Neural cell (in vitro differentiated cells): ENCODE measurements at regions not wholly inside any gene's neighbourhood (a gene's known extent, or its start where the extent isn't known, plus 50 kb on each side); places are given as distances from the start of the nearest gene placed in this dataset.

Source experiments
- H2AFZ ChIP-seq: fragments of 200-600, 300-800 bp; sonication (generic), shearing (Covaris generic); 2 replicates; pipeline ENCODE4 v1.6.0; 2014; ENCODE audit warnings: low read depth, mild to moderate bottlenecking, antibody characterized with exemption, low read length, moderate library complexity
- H3F3A ChIP-seq: fragments of 200-600 bp; shearing (Covaris generic); 2 replicates; pipeline ENCODE4 v1.6.1; 2016; ENCODE audit warnings: mild to moderate bottlenecking, moderate library complexity, mixed read lengths, antibody characterized with exemption, low read length; ENCODE audit not compliant: insufficient read depth, poor library complexity, severe bottlenecking
- H3K27ac ChIP-seq: fragments of 200-600, 300-800 bp; sonication (generic), shearing (Covaris generic); 2 replicates; pipeline ENCODE4 v1.5.1; 2014; ENCODE audit warnings: mild to moderate bottlenecking, low read length, moderate library complexity
- H3K27me3 ChIP-seq: fragments of 300-800, 200-600 bp; sonication (generic), shearing (Covaris generic); 2 replicates; pipeline ENCODE4 v1.6.0; 2014; ENCODE audit warnings: mild to moderate bottlenecking, low read depth, low read length, moderate library complexity; ENCODE audit not compliant: insufficient read depth
- H3K36me3 ChIP-seq: fragments of 300-800, 200-600 bp; sonication (generic), shearing (Covaris generic); 2 replicates; pipeline ENCODE4 v1.5.1; 2014; ENCODE audit warnings: mild to moderate bottlenecking, antibody characterized with exemption, low read length, moderate library complexity; ENCODE audit not compliant: insufficient read depth
- H3K4me2 ChIP-seq: fragments of 300-800, 200-600 bp; sonication (generic), shearing (Covaris generic); 2 replicates; pipeline ENCODE4 v1.6.0; 2014; ENCODE audit warnings: mild to moderate bottlenecking, low read length
- H3K4me3 ChIP-seq: fragments of 300-800, 200-600 bp; sonication (generic), shearing (Covaris generic); 2 replicates; pipeline ENCODE4 v1.5.1; 2014; ENCODE audit warnings: mild to moderate bottlenecking, low read length, moderate library complexity
- H3K79me2 ChIP-seq: fragments of 200-600 bp; shearing (Covaris generic); replicated peaks from 2 replicates; pipeline ENCODE4 v1.6.0; 2014; ENCODE audit warnings: mild to moderate bottlenecking, low read length, moderate library complexity; ENCODE audit not compliant: insufficient read depth
- H3K9ac ChIP-seq: fragments of 300-800, 200-600 bp; sonication (generic), shearing (Covaris generic); 2 replicates; pipeline ENCODE4 v1.6.1; 2016; ENCODE audit warnings: mild to moderate bottlenecking, low read length, mixed read lengths
- H3K9me2 ChIP-seq: fragments of 200-600 bp; shearing (Covaris generic); 2 replicates; pipeline ENCODE4 v1.6.1; 2016; ENCODE audit warnings: mild to moderate bottlenecking, low read length, mixed read lengths; ENCODE audit not compliant: insufficient read depth
- H3K9me3 ChIP-seq: fragments of 200-600, 300-800 bp; sonication (generic), shearing (Covaris generic); 2 replicates; pipeline ENCODE4 v1.6.1; 2016; ENCODE audit warnings: mild to moderate bottlenecking, mixed run types, low read length, moderate library complexity, mixed read lengths
- H4K20me1 ChIP-seq: fragments of 200-600 bp; shearing (Covaris generic); 2 replicates; pipeline ENCODE4 v1.6.1; 2016; ENCODE audit warnings: mild to moderate bottlenecking, mixed run types; ENCODE audit not compliant: insufficient read depth
- CTCF ChIP-seq: fragments of 450-650 bp; IDR thresholded peaks from 2 replicates; pipeline ENCODE4 v1.5.1; 2014; ENCODE audit warnings: antibody characterized with exemption, mild to moderate bottlenecking, moderate library complexity; ENCODE audit not compliant: poor library complexity, severe bottlenecking
- EP300 ChIP-seq: fragments of 450-650 bp; conservative IDR thresholded peaks from 2 replicates; pipeline ENCODE4 v1.6.1; 2014; ENCODE audit warnings: antibody characterized with exemption, mild to moderate bottlenecking, moderate library complexity; ENCODE audit not compliant: poor library complexity, severe bottlenecking
- EZH2 ChIP-seq: fragments of 200-600, 300-800 bp; shearing (Covaris generic), sonication (generic); IDR thresholded peaks from 2 replicates; pipeline ENCODE4 v1.6.1; 2014; ENCODE audit warnings: antibody characterized with exemption, low read length, borderline replicate concordance, mild to moderate bottlenecking; ENCODE audit not compliant: insufficient read depth, poor library complexity, severe bottlenecking
- POLR2AphosphoS5 ChIP-seq: IDR thresholded peaks from 2 replicates; pipeline ENCODE4 v1.6.1; 2012
- RAD21 ChIP-seq: fragments of 450-650 bp; conservative IDR thresholded peaks from 2 replicates; pipeline ENCODE4 v1.6.1; 2014; ENCODE audit warnings: antibody characterized with exemption, mild to moderate bottlenecking, moderate library complexity
- REST ChIP-seq: IDR thresholded peaks from 2 replicates; pipeline ENCODE4 v1.6.1; 2012; ENCODE audit warnings: borderline replicate concordance
- SMC3 ChIP-seq: fragments of 450-650 bp; conservative IDR thresholded peaks from 2 replicates; pipeline ENCODE4 v1.6.1; 2014; ENCODE audit warnings: antibody characterized with exemption, mild to moderate bottlenecking, moderate library complexity; ENCODE audit not compliant: poor library complexity
- TAF1 ChIP-seq: IDR thresholded peaks from 2 replicates; pipeline ENCODE4 v1.6.1; 2012; ENCODE audit warnings: low read depth

GRCh38 chr1:173304529-173305227 lies 97.5 kb upstream of the TNFSF4 start:
- Histone ChIP-seq H3K9ac (no peak overlapping the region), H3K79me2 (no peaks in the 10 kb centered on the region)

GRCh38 chr1:173307845-173308244 lies 100.7 kb upstream of the TNFSF4 start:
- Histone ChIP-seq H3K9ac (no peak overlapping the region), H3K4me2 (no peak overlapping the region), H3F3A (no peaks in the 10 kb centered on the region), H3K9me3 (no peaks in the 10 kb centered on the region), H3K4me3 (no peak overlapping the region), H3K36me3 (no peaks in the 10 kb centered on the region), H3K27ac (no peak overlapping the region), H3K79me2 (no peaks in the 10 kb centered on the region), H3K27me3 (no peaks in the 10 kb centered on the region), H3K9me2 (no peaks in the 10 kb centered on the region), H2AFZ (no peak overlapping the region), H4K20me1 (no peaks in the 10 kb centered on the region)
- TF ChIP-seq POLR2AphosphoS5, result no peak
- no peak for TF ChIP-seq EZH2
- TF ChIP-seq CTCF, result no peak
- TF ChIP-seq EP300, result no peak
- TF ChIP-seq SMC3, result no peak
- TF ChIP-seq TAF1, result no peak
- TF ChIP-seq RAD21, result no peak

More at GRCh38 chr1:173304529-173305227, 97.5 kb upstream of the TNFSF4 start:
- Histone ChIP-seq H3K27ac (no peak overlapping the region), H3F3A (no peaks in the 10 kb centered on the region), H2AFZ (no peak overlapping the region), H3K36me3 (no peaks in the 10 kb centered on the region), H3K9me2 (no peaks in the 10 kb centered on the region), H3K4me3 (no peak overlapping the region), H4K20me1 (no peaks in the 10 kb centered on the region), H3K9me3 (no peaks in the 10 kb centered on the region), H3K27me3 (no peaks in the 10 kb centered on the region), H3K4me2 (no peak overlapping the region)
- peak; percentile 52 for TF ChIP-seq EP300
- no peak for TF ChIP-seq CTCF
- peak; percentile 98 for TF ChIP-seq REST
- TF ChIP-seq POLR2AphosphoS5, result peak; percentile 73
- no peak for TF ChIP-seq EZH2
